ENCODE measurements at regions not wholly inside any gene's neighbourhood (a gene's known extent, or its start where the extent isn't known, plus 50 kb on each side); places are given as distances from the start of the nearest gene placed in this dataset.

- Histone ChIP-seq H3K27me3 (ENCODE audit: control insufficient read depth, insufficient read depth, low read length) (no peaks in the 10 kb centered on the region), H3K4me3 (ENCODE audit: low read length) (no peak overlapping the region), H3K9me3 (replicated peaks; ENCODE audit: control insufficient read depth, low read depth, low read length) (no peaks in the 10 kb centered on the region), H3K36me3 (ENCODE audit: control insufficient read depth, insufficient read depth, low read length) (no peaks in the 10 kb centered on the region), H3K27ac (ENCODE audit: low read length) (no peak overlapping the region), H3K4me1 (ENCODE audit: control insufficient read depth, insufficient read depth, low read length) (peaks cover 19% of the 10 kb centered on the region)
- no peak for DNase-seq
- WGBS (ENCODE audit: insufficient coverage): no CpG with 5 or more reads among the region's 1 CpG
Measured at GRCh38 chr13:44298314-44298713, 75.3 kb upstream of the SERP2 start.

GRCh38 chr13:44299152-44299943 lies 74.3 kb upstream of the SERP2 start:
- Histone ChIP-seq H3K27ac (ENCODE audit: low read length) (no peak overlapping the region), H3K36me3 (ENCODE audit: control insufficient read depth, insufficient read depth, low read length) (no peaks in the 10 kb centered on the region), H3K4me1 (ENCODE audit: control insufficient read depth, insufficient read depth, low read length) (peaks cover 22% of the 10 kb centered on the region), H3K9me3 (replicated peaks; ENCODE audit: control insufficient read depth, low read depth, low read length) (no peaks in the 10 kb centered on the region), H3K4me3 (ENCODE audit: low read length) (no peak overlapping the region), H3K27me3 (ENCODE audit: control insufficient read depth, insufficient read depth, low read length) (no peaks in the 10 kb centered on the region)
- DNase-seq: no peak
- 81% methylated on average over 3 of the region's 5 CpGs for whole genome bisulfite sequencing (ENCODE audit: insufficient coverage)

DNA sequence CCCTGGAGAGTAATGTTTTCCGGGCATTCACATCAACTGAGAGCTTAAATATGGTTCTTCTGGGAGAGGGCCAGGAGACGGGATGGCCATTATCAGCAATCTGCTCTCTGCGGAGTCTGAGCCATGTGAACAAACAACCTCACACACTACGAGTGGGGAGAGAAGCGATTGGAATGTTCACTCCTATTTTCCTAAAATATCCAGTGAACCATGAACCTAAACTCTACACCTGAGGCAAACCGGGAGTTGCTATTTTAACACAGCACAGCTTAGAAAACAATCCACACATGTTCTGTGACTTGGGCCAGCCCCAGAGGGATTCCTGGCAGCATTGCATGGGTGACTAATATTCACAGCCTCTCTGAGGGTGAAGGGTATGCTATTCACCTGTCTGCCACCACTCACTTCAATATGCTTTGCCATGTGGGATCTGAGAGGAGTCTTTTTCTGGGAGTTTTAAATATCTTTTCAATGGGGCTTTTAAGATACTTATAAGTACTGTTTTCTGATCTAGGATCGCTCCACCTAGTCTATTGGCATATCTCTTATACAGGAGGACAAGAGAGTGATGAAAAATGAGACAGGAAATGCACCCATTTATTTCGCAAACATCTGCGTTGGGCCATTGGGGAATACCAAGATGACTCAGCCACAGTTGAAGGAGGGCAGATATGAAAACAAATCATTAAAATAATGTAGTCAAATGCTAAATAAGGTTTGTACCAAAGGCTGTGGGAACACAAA lies 72.6 kb upstream of the SERP2 start:
- no peak for DNase-seq
- no peaks in the 10 kb centered on the region for H3K27me3 ChIP-seq (ENCODE audit: control insufficient read depth, insufficient read depth, low read length)
- 100% methylated on average over 1 of the region's 9 CpGs for WGBS (ENCODE audit: insufficient coverage)
- peaks cover 35% of the 10 kb centered on the region for H3K4me1 ChIP-seq (ENCODE audit: control insufficient read depth, insufficient read depth, low read length)
- no peak overlapping the region for H3K27ac ChIP-seq (ENCODE audit: low read length)
- H3K4me3 ChIP-seq (ENCODE audit: low read length): no peak overlapping the region
- H3K36me3 ChIP-seq (ENCODE audit: control insufficient read depth, insufficient read depth, low read length): no peaks in the 10 kb centered on the region
- no peaks in the 10 kb centered on the region for H3K9me3 ChIP-seq (replicated peaks; ENCODE audit: control insufficient read depth, low read depth, low read length)

- WGBS (ENCODE audit: insufficient coverage): 95% methylated on average over 3 of the region's 4 CpGs
- Histone ChIP-seq H3K27me3 (ENCODE audit: control insufficient read depth, insufficient read depth, low read length) (no peaks in the 10 kb centered on the region), H3K4me1 (ENCODE audit: control insufficient read depth, insufficient read depth, low read length) (peaks cover 40% of the 10 kb centered on the region), H3K27ac (ENCODE audit: low read length) (no peak overlapping the region), H3K36me3 (ENCODE audit: control insufficient read depth, insufficient read depth, low read length) (no peaks in the 10 kb centered on the region), H3K4me3 (ENCODE audit: low read length) (no peak overlapping the region), H3K9me3 (replicated peaks; ENCODE audit: control insufficient read depth, low read depth, low read length) (no peaks in the 10 kb centered on the region)
- no peak for DNase-seq
Measured at GRCh38 chr13:44301639-44302015, 72.0 kb upstream of the SERP2 start.

DNA sequence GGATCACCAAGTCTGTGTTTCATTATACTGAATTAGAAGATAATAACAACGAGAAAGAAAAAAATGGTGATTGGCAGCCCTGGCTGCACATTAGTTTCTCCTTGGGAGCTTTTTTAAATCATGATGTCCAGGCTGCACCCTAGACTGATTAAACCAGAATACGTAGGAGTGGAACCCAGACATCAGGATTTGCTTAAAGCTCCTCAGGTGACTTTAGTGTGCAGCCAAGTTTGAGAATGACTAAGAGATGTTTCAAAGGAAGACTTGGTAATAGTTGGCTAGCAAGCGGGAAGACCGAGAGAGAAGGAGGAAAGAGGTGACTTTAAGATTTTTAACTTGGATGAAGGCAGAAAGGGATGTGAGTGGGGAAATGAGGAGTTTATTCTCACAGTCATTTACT lies 71.4 kb upstream of the SERP2 start:
- no peak overlapping the region for H3K27ac ChIP-seq (ENCODE audit: low read length)
- peaks cover 41% of the 10 kb centered on the region for H3K4me1 ChIP-seq (ENCODE audit: control insufficient read depth, insufficient read depth, low read length)
- H3K9me3 ChIP-seq (replicated peaks; ENCODE audit: control insufficient read depth, low read depth, low read length): no peaks in the 10 kb centered on the region
- no peaks in the 10 kb centered on the region for H3K27me3 ChIP-seq (ENCODE audit: control insufficient read depth, insufficient read depth, low read length)
- H3K4me3 ChIP-seq (ENCODE audit: low read length): no peak overlapping the region
- WGBS (ENCODE audit: insufficient coverage): 93% methylated on average over 4 of the region's 4 CpGs
- no peaks in the 10 kb centered on the region for H3K36me3 ChIP-seq (ENCODE audit: control insufficient read depth, insufficient read depth, low read length)
- no peak for DNase-seq

DNA sequence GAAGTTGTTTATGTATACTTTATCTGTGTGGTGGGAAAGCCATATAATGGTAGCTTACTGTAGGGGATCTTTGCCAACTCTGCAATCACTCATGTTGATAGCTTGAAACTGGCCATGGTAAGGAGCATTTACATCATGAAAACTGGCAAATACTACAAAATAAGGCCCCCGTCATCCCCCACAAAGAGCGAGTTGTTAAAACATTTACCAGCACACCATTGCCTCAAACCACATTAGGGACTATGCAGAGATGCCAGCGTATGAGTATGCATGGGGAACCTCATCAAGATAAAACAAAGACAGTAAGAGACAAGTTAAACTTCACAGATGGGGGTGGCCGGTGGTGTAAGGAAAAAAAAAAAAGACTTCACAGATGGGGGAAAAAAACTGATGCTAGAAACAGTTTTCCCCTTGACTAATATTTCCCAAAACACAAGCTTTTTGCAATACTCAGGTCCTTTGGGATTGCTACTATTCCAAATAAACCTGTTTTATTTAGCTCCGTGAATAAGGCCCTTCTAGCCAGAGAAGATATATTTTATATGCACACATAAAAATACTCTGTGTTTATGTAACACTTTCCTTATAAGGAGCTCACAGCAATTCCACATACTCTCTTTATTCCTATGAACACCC lies 70.6 kb upstream of the SERP2 start:
- no peaks in the 10 kb centered on the region for H3K9me3 ChIP-seq (replicated peaks; ENCODE audit: control insufficient read depth, low read depth, low read length)
- peak overlapping the region; percentile 30 for H3K27ac ChIP-seq (ENCODE audit: low read length)
- WGBS (ENCODE audit: insufficient coverage): no CpG with 5 or more reads among the region's 5 CpGs
- H3K4me3 ChIP-seq (ENCODE audit: low read length): no peak overlapping the region
- peaks cover 43% of the 10 kb centered on the region for H3K4me1 ChIP-seq (ENCODE audit: control insufficient read depth, insufficient read depth, low read length)
- no peak for DNase-seq
- H3K36me3 ChIP-seq (ENCODE audit: control insufficient read depth, insufficient read depth, low read length): no peaks in the 10 kb centered on the region
- no peaks in the 10 kb centered on the region for H3K27me3 ChIP-seq (ENCODE audit: control insufficient read depth, insufficient read depth, low read length)

DNA sequence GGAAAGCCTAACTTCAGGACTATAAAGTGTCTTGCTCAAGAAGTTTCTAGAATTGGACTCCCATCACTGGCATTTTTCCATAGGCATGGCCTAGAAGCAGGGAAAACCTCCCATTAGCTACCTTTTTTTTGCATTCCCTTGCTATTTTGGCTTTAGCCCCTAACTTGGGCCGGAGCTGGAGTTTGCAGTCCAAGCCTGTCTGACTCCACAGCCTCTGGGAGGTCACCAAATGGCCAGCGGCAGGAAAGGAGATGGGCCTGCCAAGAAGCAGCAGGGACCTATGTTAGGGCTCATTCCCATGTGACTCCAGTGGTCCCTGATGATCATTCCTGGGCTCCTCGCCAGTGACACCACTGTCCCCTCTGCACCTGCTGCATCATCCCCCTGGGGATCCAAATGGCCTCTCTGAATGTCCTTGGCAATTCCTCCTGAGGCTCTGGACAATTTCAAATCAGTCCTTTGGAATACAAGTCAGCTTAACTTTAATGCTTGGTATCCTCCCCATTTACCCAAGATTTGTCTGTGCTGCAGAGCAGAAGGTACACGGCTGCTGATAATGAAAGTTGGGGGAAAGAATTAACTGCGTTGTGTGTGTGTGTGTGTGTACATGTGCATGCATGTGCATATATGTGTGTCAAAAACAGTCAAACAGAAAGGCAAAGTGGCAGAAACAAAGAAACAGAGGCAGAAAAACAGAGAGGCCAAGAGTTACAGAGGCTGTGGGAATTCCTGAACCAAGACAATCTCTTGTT lies 69.8 kb upstream of the SERP2 start:
- Histone ChIP-seq H3K27me3 (ENCODE audit: control insufficient read depth, insufficient read depth, low read length) (no peaks in the 10 kb centered on the region), H3K9me3 (replicated peaks; ENCODE audit: control insufficient read depth, low read depth, low read length) (no peaks in the 10 kb centered on the region), H3K36me3 (ENCODE audit: control insufficient read depth, insufficient read depth, low read length) (no peaks in the 10 kb centered on the region), H3K4me1 (ENCODE audit: control insufficient read depth, insufficient read depth, low read length) (peaks cover 45% of the 10 kb centered on the region), H3K4me3 (ENCODE audit: low read length) (no peak overlapping the region), H3K27ac (ENCODE audit: low read length) (peak overlapping the region; percentile 30)
- 23% methylated on average over 3 of the region's 5 CpGs for WGBS (ENCODE audit: insufficient coverage)
- DNase-seq: peak; percentile 94

GRCh38 chr13:44304433-44304725 lies 69.2 kb upstream of the SERP2 start:
- WGBS (ENCODE audit: insufficient coverage): 80% methylated on average over 1 of the region's 4 CpGs
- Histone ChIP-seq H3K4me3 (ENCODE audit: low read length) (no peak overlapping the region), H3K27me3 (ENCODE audit: control insufficient read depth, insufficient read depth, low read length) (no peaks in the 10 kb centered on the region), H3K4me1 (ENCODE audit: control insufficient read depth, insufficient read depth, low read length) (peaks cover 45% of the 10 kb centered on the region), H3K9me3 (replicated peaks; ENCODE audit: control insufficient read depth, low read depth, low read length) (no peaks in the 10 kb centered on the region), H3K36me3 (ENCODE audit: control insufficient read depth, insufficient read depth, low read length) (no peaks in the 10 kb centered on the region), H3K27ac (ENCODE audit: low read length) (no peak overlapping the region)
- no peak for DNase-seq

- 100% methylated on average over 1 of the region's 2 CpGs for WGBS (ENCODE audit: insufficient coverage)
- no peak overlapping the region for H3K27ac ChIP-seq (ENCODE audit: low read length)
- DNase-seq: no peak
- peaks cover 51% of the 10 kb centered on the region for H3K4me1 ChIP-seq (ENCODE audit: control insufficient read depth, insufficient read depth, low read length)
- H3K27me3 ChIP-seq (ENCODE audit: control insufficient read depth, insufficient read depth, low read length): no peaks in the 10 kb centered on the region
- no peaks in the 10 kb centered on the region for H3K36me3 ChIP-seq (ENCODE audit: control insufficient read depth, insufficient read depth, low read length)
- H3K9me3 ChIP-seq (replicated peaks; ENCODE audit: control insufficient read depth, low read depth, low read length): no peaks in the 10 kb centered on the region
- no peak overlapping the region for H3K4me3 ChIP-seq (ENCODE audit: low read length)
Measured at GRCh38 chr13:44305286-44305685, 68.3 kb upstream of the SERP2 start.

DNA sequence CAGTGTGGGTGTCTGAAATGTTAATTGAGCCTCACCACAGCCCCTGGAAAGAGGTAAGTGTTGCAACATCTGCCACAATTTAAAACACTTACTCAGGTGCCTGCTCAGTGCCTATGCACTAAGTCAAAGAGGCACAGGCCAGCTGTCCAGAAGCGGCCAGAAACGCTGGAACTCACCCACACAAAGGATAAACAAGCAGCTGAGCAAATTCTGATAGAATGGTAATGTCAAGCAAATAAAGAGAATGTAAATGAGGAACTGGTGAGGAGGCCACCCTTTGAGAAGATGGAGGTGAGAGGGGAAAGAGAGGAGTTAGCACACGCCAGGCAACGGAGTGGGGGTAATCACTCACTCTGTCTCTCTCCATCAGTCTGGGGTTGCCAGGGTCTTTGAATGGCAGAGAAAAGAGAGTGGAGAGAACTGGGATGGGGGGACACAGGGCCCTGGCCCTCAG lies 67.7 kb upstream of the SERP2 start:
- no CpG with 5 or more reads among the region's 4 CpGs for WGBS (ENCODE audit: insufficient coverage)
- H3K4me1 ChIP-seq (ENCODE audit: control insufficient read depth, insufficient read depth, low read length): peaks cover 47% of the 10 kb centered on the region

More for the DNA sequence above, 67.7 kb upstream of the SERP2 start:
- Histone ChIP-seq H3K36me3 (ENCODE audit: control insufficient read depth, insufficient read depth, low read length) (no peaks in the 10 kb centered on the region), H3K27me3 (ENCODE audit: control insufficient read depth, insufficient read depth, low read length) (no peaks in the 10 kb centered on the region), H3K27ac (ENCODE audit: low read length) (peak overlapping the region; percentile 79), H3K4me3 (ENCODE audit: low read length) (no peak overlapping the region), H3K9me3 (replicated peaks; ENCODE audit: control insufficient read depth, low read depth, low read length) (no peaks in the 10 kb centered on the region)
- no peak for DNase-seq
